PC-3 (cell line): ENCODE measurements at regions not wholly inside any gene's neighbourhood (a gene's known extent, or its start where the extent isn't known, plus 50 kb on each side); places are given as distances from the start of the nearest gene placed in this dataset.

ENCODE experiments used
- ATAC-seq: fragments of 200-7000 bp; cut with Tn5 transposase; 2 replicates; pipeline ENCODE4 v1.9.1; 2020; ENCODE audit warnings: mild to moderate bottlenecking, moderate library complexity
- BruUV-seq: library from RNA; stranded (reverse); fragments of 400-500 nt; replicated peaks from 2 replicates; lab custom pipeline; 2021; lab: Mats Ljungman, UMichigan
- CTCF ChIA-PET: fragments of 300-600 bp; sonication (Branson Sonifier 250); formaldehyde crosslinking; loops from one replicate; lab custom pipeline; 2022; ENCODE audit warnings: antibody characterized with exemption; lab: Charles Lee
- POLR2A ChIA-PET: fragments of 300-600 bp; sonication (Branson Sonifier 250); formaldehyde crosslinking; loops from one replicate; lab custom pipeline; 2022; ENCODE audit warnings: antibody characterized with exemption; ENCODE audit not compliant: unreplicated experiment; lab: Charles Lee
- DNase-seq: peaks from one replicate; pipeline ENCODE4 v3.0.0-alpha.2; 2015
- H2AFZ ChIP-seq: fragments of 300-600 bp; sonication (generic); 2 replicates; pipeline ENCODE4 v1.6.0; 2016; ENCODE audit warnings: antibody characterized with exemption, low read length
- H3F3A ChIP-seq: fragments of 300-600 bp; sonication (generic); one replicate; pipeline ENCODE4 v1.6.0; 2017; ENCODE audit warnings: antibody characterized with exemption, low read length, control low read depth, mild to moderate bottlenecking; ENCODE audit not compliant: unreplicated experiment
- H3K27ac ChIP-seq: fragments of 300-600 bp; sonication (generic); 2 replicates; pipeline ENCODE4 v1.5.1; 2016; ENCODE audit warnings: mild to moderate bottlenecking, low read length
- H3K27me3 ChIP-seq: fragments of 300-600 bp; sonication (generic); 2 replicates; pipeline ENCODE4 v1.6.1; 2016; ENCODE audit warnings: low read length, mixed read lengths
- H3K36me3 ChIP-seq: fragments of 300-600 bp; sonication (generic); 2 replicates; pipeline ENCODE4 v1.6.1; 2016; ENCODE audit warnings: low read depth, mixed run types, low read length, mixed read lengths
- H3K4me1 ChIP-seq: fragments of 300-600 bp; sonication (generic); 2 replicates; pipeline ENCODE4 v1.5.1; 2016; ENCODE audit warnings: low read length; ENCODE audit not compliant: insufficient read depth
- H3K4me2 ChIP-seq: fragments of 300-600 bp; sonication (generic); 2 replicates; pipeline ENCODE4 v1.6.0; 2016; ENCODE audit warnings: low read length
- H3K4me3 ChIP-seq: fragments of 300-600 bp; sonication (generic); 2 replicates; pipeline ENCODE4 v1.5.1; 2016; ENCODE audit warnings: mild to moderate bottlenecking, low read length, mixed read lengths
- H3K79me2 ChIP-seq: fragments of 300-600 bp; sonication (generic); 2 replicates; pipeline ENCODE4 v1.6.1; 2017; ENCODE audit warnings: low read length, mixed read lengths
- H3K9ac ChIP-seq: fragments of 300-600 bp; sonication (generic); 2 replicates; pipeline ENCODE4 v1.6.0; 2016; ENCODE audit warnings: mild to moderate bottlenecking, low read length
- H3K9me2 ChIP-seq: fragments of 300-600 bp; sonication (generic); replicated peaks from 2 replicates; pipeline ENCODE4 v1.6.1; 2016; ENCODE audit warnings: mixed run types, low read length, mixed read lengths
- H3K9me3 ChIP-seq: fragments of 300-600 bp; sonication (generic); 2 replicates; pipeline ENCODE4 v1.6.1; 2016; ENCODE audit warnings: low read length, mixed read lengths
- H4K20me1 ChIP-seq: fragments of 300-600 bp; sonication (generic); 2 replicates; pipeline ENCODE4 v1.6.1; 2016; ENCODE audit warnings: low read length, mixed read lengths
- EZH2 ChIP-seq: fragments of 300-600 bp; sonication (generic); IDR thresholded peaks from one replicate; pipeline ENCODE4 v1.6.1; 2017; ENCODE audit warnings: antibody characterized with exemption, mild to moderate bottlenecking, low read length; ENCODE audit not compliant: unreplicated experiment
- EZH2phosphoT487 ChIP-seq: fragments of 300-600 bp; sonication (generic); IDR thresholded peaks from 2 replicates; pipeline ENCODE4 v1.6.1; 2018; ENCODE audit warnings: mild to moderate bottlenecking, antibody characterized with exemption, low read length, borderline replicate concordance
- intact Hi-C: fragments of 100-400 bp; cut with micrococcal nuclease; formaldehyde crosslinking; loops from 2 replicates; pipeline ENCODE4 v1.9.0; 2023
- TF ChIP-seq, protein P1 (sequence below): fragments of 300-600 bp; sonication (generic); conservative IDR thresholded peaks from 2 replicates; pipeline ENCODE4 v1.5.1; 2017; ENCODE audit warnings: antibody characterized with exemption, low read depth, mild to moderate bottlenecking, low read length

DNA sequence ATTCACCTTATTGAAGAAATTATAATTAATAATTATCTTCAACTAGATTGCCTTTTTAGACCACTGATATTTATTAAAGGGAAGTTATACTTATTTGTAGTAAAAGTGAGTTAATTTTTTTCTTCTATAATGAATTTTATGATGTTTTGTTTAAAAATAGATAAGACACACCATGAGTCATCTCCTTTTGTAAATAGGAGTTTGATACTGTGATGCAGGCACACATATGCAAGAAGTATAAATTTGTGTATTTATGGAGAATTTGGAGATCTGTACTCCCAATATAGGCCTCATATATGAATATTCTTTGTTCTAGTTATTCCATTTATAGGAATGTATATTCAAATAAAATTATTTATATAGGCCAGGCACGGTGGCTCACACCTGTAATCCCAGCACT is 703.5 kb upstream of the CHAC2 start:
- Histone ChIP-seq H3K27me3 (no peaks in the 10 kb centered on the region), H3F3A (no peaks in the 10 kb centered on the region), H3K4me3 (no peak overlapping the region), H4K20me1 (no peaks in the 10 kb centered on the region), H3K79me2 (no peaks in the 10 kb centered on the region), H3K27ac (no peak overlapping the region), H3K4me1 (peaks cover 6% of the 10 kb centered on the region; the same call in 1 of the 2 replicates), H3K4me2 (no peak overlapping the region), H2AFZ (no peak overlapping the region), H3K9ac (no peak overlapping the region), H3K36me3 (no peaks in the 10 kb centered on the region), H3K9me2 (no peaks in the 10 kb centered on the region), H3K9me3 (no peaks in the 10 kb centered on the region)
- peak; percentile 73 for ATAC-seq
- POLR2A ChIA-PET, result no interaction called here
- no TSS peak for BruUV-seq
- TF ChIP-seq EZH2 (no peak), EZH2phosphoT487 (no peak)
- TF ChIP-seq, protein P1, sequence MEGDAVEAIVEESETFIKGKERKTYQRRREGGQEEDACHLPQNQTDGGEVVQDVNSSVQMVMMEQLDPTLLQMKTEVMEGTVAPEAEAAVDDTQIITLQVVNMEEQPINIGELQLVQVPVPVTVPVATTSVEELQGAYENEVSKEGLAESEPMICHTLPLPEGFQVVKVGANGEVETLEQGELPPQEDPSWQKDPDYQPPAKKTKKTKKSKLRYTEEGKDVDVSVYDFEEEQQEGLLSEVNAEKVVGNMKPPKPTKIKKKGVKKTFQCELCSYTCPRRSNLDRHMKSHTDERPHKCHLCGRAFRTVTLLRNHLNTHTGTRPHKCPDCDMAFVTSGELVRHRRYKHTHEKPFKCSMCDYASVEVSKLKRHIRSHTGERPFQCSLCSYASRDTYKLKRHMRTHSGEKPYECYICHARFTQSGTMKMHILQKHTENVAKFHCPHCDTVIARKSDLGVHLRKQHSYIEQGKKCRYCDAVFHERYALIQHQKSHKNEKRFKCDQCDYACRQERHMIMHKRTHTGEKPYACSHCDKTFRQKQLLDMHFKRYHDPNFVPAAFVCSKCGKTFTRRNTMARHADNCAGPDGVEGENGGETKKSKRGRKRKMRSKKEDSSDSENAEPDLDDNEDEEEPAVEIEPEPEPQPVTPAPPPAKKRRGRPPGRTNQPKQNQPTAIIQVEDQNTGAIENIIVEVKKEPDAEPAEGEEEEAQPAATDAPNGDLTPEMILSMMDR, result no peak
- CTCF ChIA-PET, result no interaction called here
- DNase-seq, result peak; percentile 33
- intact Hi-C loops, result no loop called here

DNA sequence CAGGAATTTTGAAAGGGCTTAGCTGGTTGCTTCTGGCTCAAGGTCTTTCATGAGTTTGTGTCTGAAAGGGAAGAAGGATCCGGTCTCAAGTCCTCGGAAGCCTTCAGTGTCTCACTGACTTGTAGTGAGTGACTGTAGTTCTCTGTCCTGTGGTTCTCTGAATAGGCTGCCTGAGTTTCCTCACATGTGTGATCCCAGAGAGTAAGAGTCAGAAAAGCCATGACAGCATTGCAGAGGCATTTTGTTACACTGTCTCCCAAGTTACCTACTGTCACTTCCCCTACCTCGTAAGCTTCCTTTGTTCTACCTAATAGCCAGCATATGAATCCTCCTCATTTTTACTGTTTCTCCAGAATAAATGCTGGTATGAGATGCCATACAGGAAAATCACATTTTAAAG is 709.1 kb upstream of the CHAC2 start:
- intact Hi-C loops, result loop anchor here (2.0 kb wide), 1 partner anchor 72 kb away; no protein-coding TSS in a partner anchor
- 0 out of 2 replicates have a peak, but pooled peaks cover 1% of the 10 kb centered on the region for H3K4me1 ChIP-seq
- H3K9me2 ChIP-seq, result no peaks in the 10 kb centered on the region
- no TSS peak for BruUV-seq
- H3K36me3 ChIP-seq, result no peaks in the 10 kb centered on the region
- H3K4me3 ChIP-seq, result no peak overlapping the region
- H3F3A ChIP-seq, result no peaks in the 10 kb centered on the region
- no peak for TF ChIP-seq EZH2
- TF ChIP-seq, protein P1, result no peak
- POLR2A ChIA-PET, result no interaction called here
- no peaks in the 10 kb centered on the region for H4K20me1 ChIP-seq
- H3K4me2 ChIP-seq, result no peak overlapping the region
- ATAC-seq, result peak; percentile 68
- peak overlapping the region; percentile 41; the same call in 1 of the 2 replicates for H2AFZ ChIP-seq
- DNase-seq, result peak; percentile 54
- H3K27ac ChIP-seq, result no peak overlapping the region
- H3K9ac ChIP-seq, result no peak overlapping the region
- CTCF ChIA-PET, result no interaction called here
- H3K27me3 ChIP-seq, result no peaks in the 10 kb centered on the region
- H3K79me2 ChIP-seq, result no peaks in the 10 kb centered on the region
- H3K9me3 ChIP-seq, result no peaks in the 10 kb centered on the region

DNA sequence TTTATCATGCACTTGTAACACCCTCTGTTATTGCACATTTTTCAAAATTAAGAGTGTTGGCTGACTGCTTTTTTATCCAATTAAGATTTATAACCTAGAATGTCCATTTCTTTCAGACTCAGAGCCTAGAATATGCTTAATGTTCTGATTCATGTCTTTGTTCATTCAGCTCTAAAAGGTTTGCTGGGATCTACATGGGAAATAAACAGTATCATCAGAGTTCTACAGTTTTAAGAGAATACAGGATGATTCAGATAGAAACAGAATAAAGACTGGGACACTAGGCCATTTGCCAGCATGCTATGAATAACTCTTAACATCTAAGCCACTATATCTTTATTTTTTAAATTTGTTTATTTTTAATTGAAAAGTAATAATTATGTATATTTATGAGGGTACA is 713.7 kb upstream of the CHAC2 start:
- Histone ChIP-seq H3K9me2 (no peaks in the 10 kb centered on the region), H3K4me1 (no peaks in the 10 kb centered on the region), H3F3A (no peaks in the 10 kb centered on the region), H3K9ac (no peak overlapping the region), H3K36me3 (no peaks in the 10 kb centered on the region), H3K4me2 (no peak overlapping the region), H3K4me3 (no peak overlapping the region), H3K79me2 (no peaks in the 10 kb centered on the region), H3K27ac (no peak overlapping the region), H4K20me1 (no peaks in the 10 kb centered on the region), H2AFZ (no peak overlapping the region), H3K27me3 (no peaks in the 10 kb centered on the region), H3K9me3 (no peaks in the 10 kb centered on the region)
- TF ChIP-seq, protein P1, result no peak
- TF ChIP-seq EZH2 (no peak), EZH2phosphoT487 (no peak)
- ATAC-seq (no peak), DNase-seq (no peak)
- CTCF ChIA-PET, result no interaction called here
- BruUV-seq, result no TSS peak
- POLR2A ChIA-PET, result no interaction called here
- intact Hi-C loops, result no loop called here
